Activated CD8-positive, alpha-beta T cell treated with anti-CD3 and anti-CD28 coated beads for 36 hours (primary cell): ENCODE measurements at regions not wholly inside any gene's neighbourhood (a gene's known extent, or its start where the extent isn't known, plus 50 kb on each side); places are given as distances from the start of the nearest gene placed in this dataset.
"Not testable (repeated sequence)": the region's sequence is repeated elsewhere in the genome, so short reads cannot be mapped to it uniquely, and the experiment has no call there.

Experiments
- ATAC-seq: fragments of 200-7000 bp; cut with Tn5 transposase; one replicate; pipeline ENCODE4 v1.10.0; 2021; ENCODE audit warnings: mild to moderate bottlenecking, moderate library complexity
- CTCF ChIA-PET: fragments of 350-600 bp; sonication (Branson Sonifier 250); formaldehyde crosslinking; loops from one replicate; lab custom pipeline; 2021; ENCODE audit warnings: antibody characterized with exemption; lab: Charles Lee
- POLR2A ChIA-PET: fragments of 350-600 bp; sonication (Branson Sonifier 250); formaldehyde crosslinking; loops from one replicate; lab custom pipeline; 2021; ENCODE audit warnings: antibody characterized with exemption; lab: Charles Lee
- DNase-seq: peaks from one replicate; pipeline ENCODE4 v3.0.0-alpha.2; 2020
- H3K27ac Mint-ChIP-seq: one replicate; pipeline ENCODE4 v1.8.0; 2021; ENCODE audit warnings: mild to moderate bottlenecking, mixed read lengths
- H3K27me3 Mint-ChIP-seq: one replicate; pipeline ENCODE4 v1.8.0; 2021; ENCODE audit warnings: mixed read lengths
- H3K36me3 Mint-ChIP-seq: one replicate; pipeline ENCODE4 v1.8.0; 2021; ENCODE audit warnings: low read depth, mixed read lengths
- H3K4me1 Mint-ChIP-seq: one replicate; pipeline ENCODE4 v1.8.0; 2021; ENCODE audit warnings: low read depth, mixed read lengths
- H3K4me3 Mint-ChIP-seq: one replicate; pipeline ENCODE4 v1.8.0; 2021; ENCODE audit warnings: mild to moderate bottlenecking, moderate library complexity, mixed read lengths
- H3K9me3 Mint-ChIP-seq: one replicate; pipeline ENCODE4 v1.8.0; 2021; ENCODE audit warnings: mixed read lengths
- CTCF ChIP-seq: fragments of 200-600 bp; IDR thresholded peaks from one replicate; pipeline ENCODE4 v1.8.0; 2022; ENCODE audit warnings: antibody characterized with exemption, mild to moderate bottlenecking
- intact Hi-C: fragments of 100-400 bp; cut with micrococcal nuclease; formaldehyde crosslinking; loops from one replicate; pipeline ENCODE4 v1.10.0; 2022

GRCh38 chr5:23112237-23112636, 259.1 kb upstream of the CDH12 start:
- Mint-ChIP-seq H3K27ac (no peak overlapping the region), H3K4me3 (no peak overlapping the region), H3K9me3 (peaks cover 2% of the 10 kb centered on the region), H3K36me3 (no peaks in the 10 kb centered on the region), H3K27me3 (no peaks in the 10 kb centered on the region), H3K4me1 (no peaks in the 10 kb centered on the region)
- TF ChIP-seq CTCF, result no peak
- no peak for ATAC-seq
- intact Hi-C loops, result no loop called here
- POLR2A ChIA-PET, result no interaction called here
- CTCF ChIA-PET, result interaction anchor here (1.7 kb wide), 1 partner anchor 9 kb away, joined by 4 read pairs; no protein-coding TSS in a partner anchor
- no peak for DNase-seq

GRCh38 chr5:23105021-23105420, 251.9 kb upstream of the CDH12 start:
- no peaks in the 10 kb centered on the region for H3K36me3 Mint-ChIP-seq
- POLR2A ChIA-PET, result no interaction called here
- intact Hi-C loops, result no loop called here
- no peak for TF ChIP-seq CTCF
- H3K27ac Mint-ChIP-seq, result no peak overlapping the region
- ATAC-seq (no peak), DNase-seq (no peak)
- peaks cover 17% of the 10 kb centered on the region for H3K9me3 Mint-ChIP-seq
- no peak overlapping the region for H3K4me3 Mint-ChIP-seq
- CTCF ChIA-PET, result no interaction called here
- H3K4me1 Mint-ChIP-seq, result no peaks in the 10 kb centered on the region
- no peaks in the 10 kb centered on the region for H3K27me3 Mint-ChIP-seq

GRCh38 chr5:23103566-23103965, 250.4 kb upstream of the CDH12 start:
- POLR2A ChIA-PET, result no interaction called here
- Mint-ChIP-seq H3K4me3 (no peak overlapping the region), H3K9me3 (peaks cover 17% of the 10 kb centered on the region), H3K4me1 (no peaks in the 10 kb centered on the region), H3K27me3 (no peaks in the 10 kb centered on the region), H3K27ac (no peak overlapping the region), H3K36me3 (no peaks in the 10 kb centered on the region)
- ATAC-seq (no peak), DNase-seq (no peak)
- intact Hi-C loops, result no loop called here
- TF ChIP-seq CTCF, result no peak
- CTCF ChIA-PET, result interaction anchor here (1.4 kb wide), 1 partner anchor 10 kb away, joined by 4 read pairs; no protein-coding TSS in a partner anchor

GRCh38 chr5:23095418-23095817, 242.3 kb upstream of the CDH12 start:
- H3K4me3 Mint-ChIP-seq, H3K36me3 Mint-ChIP-seq, DNase-seq, ATAC-seq, H3K27me3 Mint-ChIP-seq, CTCF ChIA-PET, intact Hi-C loops, H3K4me1 Mint-ChIP-seq, POLR2A ChIA-PET, H3K27ac Mint-ChIP-seq, H3K9me3 Mint-ChIP-seq: not testable (repeated sequence)

- POLR2A ChIA-PET, result no interaction called here
- H3K9me3 Mint-ChIP-seq, result peaks cover 12% of the 10 kb centered on the region
- intact Hi-C loops, result no loop called here
- CTCF ChIA-PET, result no interaction called here
- no peaks in the 10 kb centered on the region for H3K27me3 Mint-ChIP-seq
- DNase-seq, result no peak
- no peak overlapping the region for H3K4me3 Mint-ChIP-seq
- no peak for ATAC-seq
- no peaks in the 10 kb centered on the region for H3K4me1 Mint-ChIP-seq
- H3K27ac Mint-ChIP-seq, result no peak overlapping the region
- TF ChIP-seq CTCF, result no peak
- H3K36me3 Mint-ChIP-seq, result no peaks in the 10 kb centered on the region
These were observed 236.1 kb upstream of the CDH12 start for GRCh38 chr5:23089286-23089685.

GRCh38 chr5:23084815-23085214, 231.7 kb upstream of the CDH12 start:
- no peak for TF ChIP-seq CTCF
- ATAC-seq, result no peak
- no peaks in the 10 kb centered on the region for H3K36me3 Mint-ChIP-seq
- ChIA-PET POLR2A (no interaction called here), CTCF (no interaction called here)
- H3K4me1 Mint-ChIP-seq, result no peaks in the 10 kb centered on the region
- DNase-seq, result no peak
- intact Hi-C loops, result no loop called here
- H3K27ac Mint-ChIP-seq, result no peak overlapping the region
- H3K4me3 Mint-ChIP-seq, result no peak overlapping the region
- H3K27me3 Mint-ChIP-seq, result no peaks in the 10 kb centered on the region
- peaks cover 14% of the 10 kb centered on the region for H3K9me3 Mint-ChIP-seq
